Esophagus mucosa (tissue), 1 donor: ENCODE measurements at regions not wholly inside any gene's neighbourhood (a gene's known extent, or its start where the extent isn't known, plus 50 kb on each side); places are given as distances from the start of the nearest gene placed in this dataset.
A peak's percentile ranks its signal among the peaks of the same experiment; 100 is the strongest.
"Not testable (repeated sequence)": the region's sequence is repeated elsewhere in the genome, so short reads cannot be mapped to it uniquely, and the experiment has no call there.

ENCODE experiments used
- ATAC-seq: fragments of 200-7000 bp; cut with Tn5 transposase; one replicate; pipeline ENCODE4 v1.9.1; 2020
- donor health status: DM: yes; HTN: yes; CAD: no.

DNA sequence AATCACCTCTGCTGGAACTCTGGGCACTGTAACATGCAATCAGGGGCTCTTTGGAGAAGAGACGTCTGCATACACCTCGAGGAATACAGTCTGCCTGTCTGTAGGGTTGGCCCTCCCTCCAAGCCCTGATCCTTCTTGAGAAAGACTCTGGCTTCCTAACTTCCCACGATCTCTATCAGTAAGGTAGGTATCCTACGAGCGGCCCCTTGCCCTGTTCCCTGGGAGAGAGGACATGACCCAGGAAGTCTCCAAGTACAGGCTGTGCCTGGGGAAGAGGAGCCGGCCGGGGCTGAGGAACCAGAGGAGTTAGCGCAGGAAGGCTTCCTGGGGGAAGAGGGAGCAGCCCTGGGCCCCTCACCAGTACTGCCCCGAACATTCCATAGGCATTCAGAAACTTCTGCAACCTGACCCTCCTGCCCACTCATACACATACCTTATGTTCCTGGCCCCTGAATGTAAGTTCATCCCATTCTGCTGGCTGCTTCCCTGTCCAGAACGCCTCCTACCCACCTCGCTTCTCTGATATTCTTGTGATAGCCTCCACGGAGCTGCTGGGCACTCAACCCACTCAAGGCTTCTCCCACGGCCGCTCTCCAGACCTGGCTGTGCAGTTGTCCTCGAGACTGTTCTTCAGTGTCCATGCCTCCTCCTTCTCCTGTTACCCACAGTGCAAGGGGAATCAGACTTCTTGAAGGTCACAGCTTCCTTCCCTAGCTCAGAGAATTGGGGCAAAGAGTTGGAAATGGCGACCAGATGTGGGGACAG, 116.1 kb downstream of the CYP26B1 start:
- ATAC-seq, result no peak

DNA sequence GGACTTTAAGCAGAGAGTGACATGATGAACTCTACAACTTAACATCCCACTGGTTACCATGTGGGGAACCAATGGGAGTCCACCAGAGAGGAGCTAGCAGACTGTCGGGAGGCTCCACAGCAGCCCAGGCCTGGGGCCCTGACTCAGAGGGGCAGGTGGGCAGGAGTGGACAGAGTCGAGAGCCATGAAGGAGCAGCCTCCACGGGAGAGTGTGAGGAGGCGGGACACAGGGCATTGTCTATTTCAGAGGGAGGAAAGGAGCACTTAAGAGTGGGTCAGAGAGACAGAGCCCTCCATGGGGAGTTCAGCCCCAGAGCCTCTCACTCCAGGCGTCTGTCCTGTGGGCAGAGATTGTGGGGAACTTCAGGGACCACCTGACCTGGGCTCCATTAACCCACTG, 118.7 kb downstream of the CYP26B1 start:
- ATAC-seq, result no peak

DNA sequence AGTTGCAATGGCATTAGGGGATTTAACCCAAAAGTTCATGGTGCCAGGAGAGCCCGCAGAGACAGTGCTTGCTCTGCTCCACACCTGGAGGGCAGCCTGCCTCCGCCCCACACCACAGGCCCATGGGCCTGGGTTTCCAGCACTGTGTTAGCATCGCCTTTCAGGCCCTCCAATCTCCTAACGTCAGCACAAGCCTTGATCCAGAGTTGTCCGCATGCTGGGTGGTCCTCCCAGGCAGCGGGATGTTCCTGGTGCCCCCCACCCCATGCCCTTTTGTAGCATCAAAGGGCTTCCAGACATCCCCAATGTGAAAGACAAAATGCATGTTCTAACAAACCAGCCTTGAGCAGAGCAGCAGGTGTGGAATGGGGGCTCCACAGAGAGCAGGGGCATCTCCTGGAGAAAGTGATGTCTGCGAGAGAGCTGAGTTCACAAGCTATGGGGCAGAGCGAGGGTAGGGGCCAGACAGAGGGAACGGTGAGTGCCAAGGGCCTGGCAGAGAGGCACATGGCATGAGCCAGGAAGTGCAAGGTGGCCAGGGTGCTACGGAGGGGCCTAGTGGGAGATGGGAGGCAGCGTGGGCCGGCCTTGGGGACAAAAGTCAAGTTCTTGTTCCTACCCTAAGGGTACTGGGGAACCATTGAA, 119.2 kb downstream of the CYP26B1 start:
- ATAC-seq, result no peak

DNA sequence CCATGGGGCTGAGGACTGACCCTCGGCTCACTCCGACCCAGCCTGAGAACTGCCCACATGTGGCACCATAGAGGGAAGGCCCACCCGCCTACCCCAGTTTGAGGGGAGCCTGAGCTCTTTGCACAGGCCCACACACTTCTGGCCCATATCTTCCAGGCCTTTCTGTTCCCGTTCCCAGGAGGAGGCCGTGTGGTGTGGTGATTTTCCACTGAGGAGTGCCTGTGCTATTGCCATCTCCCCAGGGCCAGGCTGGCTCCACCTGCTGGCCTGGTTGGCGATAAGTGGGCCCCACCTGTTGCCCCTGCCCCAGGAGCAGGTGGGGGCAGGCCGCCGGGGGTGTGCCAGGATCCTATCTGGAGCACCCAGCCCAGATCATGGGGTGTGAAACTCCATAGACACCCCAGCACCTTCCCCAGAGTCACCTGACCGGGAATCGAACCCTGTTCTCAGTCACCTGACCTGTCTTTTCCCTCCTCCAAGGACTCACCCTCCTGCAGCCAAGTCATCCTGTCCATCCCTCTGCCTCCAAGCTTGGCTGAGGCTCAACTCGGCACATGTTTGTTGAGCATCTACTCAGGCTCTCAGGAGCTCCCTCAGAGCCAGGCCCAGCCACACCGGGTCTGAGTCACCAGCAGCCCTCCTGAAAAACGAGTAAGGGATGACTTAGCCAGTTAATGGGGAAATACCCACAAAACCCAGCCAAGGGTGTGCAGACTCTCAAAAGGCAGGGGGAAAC, 120.1 kb downstream of the CYP26B1 start:
- ATAC-seq, result peak; percentile 84

DNA sequence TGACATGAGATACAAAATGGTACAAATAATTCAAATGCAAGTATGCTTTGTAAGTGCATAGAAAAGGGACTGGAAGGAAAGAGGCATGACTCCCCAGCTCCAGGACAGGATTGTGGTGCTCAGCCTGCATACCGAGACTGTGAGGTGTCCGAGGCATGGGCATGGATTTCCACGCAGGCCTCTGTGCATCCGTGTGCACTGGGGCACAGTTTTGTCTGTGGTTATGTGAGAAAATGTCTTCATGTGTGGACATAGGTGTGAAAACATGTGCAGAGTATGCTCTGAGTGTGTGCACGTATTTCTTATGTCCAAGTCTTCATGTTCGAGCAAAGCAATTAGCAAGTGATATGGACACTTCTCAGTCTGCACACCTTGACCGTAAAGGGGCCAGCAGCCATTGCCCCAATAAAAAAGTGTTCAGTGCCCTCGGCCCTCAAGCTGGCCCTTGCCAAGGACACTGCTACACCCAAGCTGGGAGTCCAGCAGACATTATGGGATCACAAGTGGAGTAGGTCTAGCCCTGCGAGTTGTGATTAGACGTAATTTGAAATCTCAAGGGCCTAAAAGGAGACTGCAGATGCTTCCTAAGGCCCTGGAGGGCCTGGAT, 120.7 kb downstream of the CYP26B1 start:
- ATAC-seq, result no peak

DNA sequence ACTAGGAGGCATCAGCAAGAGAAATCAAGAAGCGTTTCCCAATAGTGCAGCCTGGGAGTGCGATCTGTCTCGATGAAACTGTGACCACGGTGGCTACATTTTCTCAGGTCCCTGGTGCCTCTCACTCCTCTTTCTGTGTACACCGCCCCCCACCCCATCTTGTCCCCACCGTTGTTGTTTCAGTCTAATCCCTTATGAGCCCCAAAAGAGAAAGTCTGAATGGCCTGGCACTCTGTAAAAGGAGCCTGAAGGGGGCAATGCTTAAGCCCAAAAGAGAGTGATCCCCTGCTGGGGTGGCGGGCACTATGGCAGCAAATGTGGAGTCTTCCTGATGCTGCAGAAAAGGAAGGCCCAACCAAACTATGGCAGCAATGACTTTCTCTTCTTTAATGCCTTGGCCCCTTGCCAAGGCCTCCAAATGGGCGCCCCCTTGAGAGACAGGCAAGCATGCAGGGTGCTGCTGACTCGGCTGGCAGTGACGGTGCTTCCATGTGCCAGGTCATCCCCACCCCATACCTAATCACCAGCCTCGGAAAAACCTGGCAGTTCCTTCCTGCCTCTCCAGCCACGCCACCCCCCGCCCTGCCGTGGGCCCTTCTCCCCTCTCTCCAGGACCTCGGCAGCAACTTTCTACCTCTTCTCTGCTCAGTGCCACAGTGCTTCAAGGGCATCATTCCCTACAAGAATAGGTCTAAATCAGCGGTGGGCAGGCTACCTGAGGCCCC, 123.0 kb downstream of the CYP26B1 start:
- ATAC-seq, result no peak

DNA sequence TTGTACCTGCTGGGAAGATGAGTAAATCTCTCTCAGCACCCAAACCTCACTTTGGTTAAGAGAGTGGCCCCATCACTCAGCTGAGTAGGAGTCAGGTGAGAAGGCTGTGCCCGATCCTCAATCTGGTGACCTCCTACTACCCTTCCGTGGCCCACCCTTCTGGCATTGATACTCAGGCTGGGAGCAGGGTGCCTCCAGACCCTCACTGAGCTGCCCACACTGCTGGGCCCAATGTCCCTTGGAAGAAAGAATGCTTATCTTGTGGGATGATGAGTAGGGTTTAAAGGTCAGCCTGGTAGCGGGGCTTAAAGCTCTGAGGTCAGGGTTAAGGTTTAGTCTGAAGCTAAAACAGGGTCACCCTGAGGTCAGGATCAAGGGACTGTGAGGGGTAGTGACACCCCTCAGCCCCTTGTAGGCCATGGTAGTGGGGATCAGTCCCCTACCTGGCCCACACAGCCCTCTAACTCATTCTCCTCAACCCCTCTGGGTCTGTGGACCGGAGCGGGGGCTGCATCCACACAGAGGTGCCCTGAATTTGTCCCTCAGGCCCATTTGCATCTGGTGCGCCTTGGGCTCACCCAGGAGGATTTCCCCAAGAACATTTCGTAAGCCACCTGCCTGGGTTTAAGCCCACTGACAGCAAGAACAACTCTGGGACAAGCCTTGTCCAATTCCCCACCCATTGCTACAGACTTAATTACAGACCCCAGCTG, 123.8 kb downstream of the CYP26B1 start:
- ATAC-seq, result no peak

DNA sequence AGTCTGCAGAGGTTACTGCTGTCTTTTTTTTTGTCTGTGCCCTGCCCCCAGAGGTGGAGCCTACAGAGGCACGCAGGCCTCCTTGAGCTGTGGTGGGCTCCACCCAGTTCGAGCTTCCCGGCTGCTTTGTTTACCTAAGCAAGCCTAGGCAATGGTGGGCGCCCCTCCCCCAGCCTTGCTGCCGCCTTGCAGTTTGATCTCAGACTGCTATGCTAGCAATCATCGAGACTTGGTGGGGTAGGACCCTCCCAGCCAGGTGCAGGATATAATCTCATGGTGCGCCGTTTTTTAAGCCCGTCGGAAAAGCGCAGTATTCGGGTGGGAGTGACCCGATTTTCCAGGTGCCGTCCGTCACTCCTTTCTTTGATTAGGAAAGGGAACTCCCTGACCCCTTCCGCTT, 126.3 kb downstream of the CYP26B1 start:
- not testable (repeated sequence) for ATAC-seq

DNA sequence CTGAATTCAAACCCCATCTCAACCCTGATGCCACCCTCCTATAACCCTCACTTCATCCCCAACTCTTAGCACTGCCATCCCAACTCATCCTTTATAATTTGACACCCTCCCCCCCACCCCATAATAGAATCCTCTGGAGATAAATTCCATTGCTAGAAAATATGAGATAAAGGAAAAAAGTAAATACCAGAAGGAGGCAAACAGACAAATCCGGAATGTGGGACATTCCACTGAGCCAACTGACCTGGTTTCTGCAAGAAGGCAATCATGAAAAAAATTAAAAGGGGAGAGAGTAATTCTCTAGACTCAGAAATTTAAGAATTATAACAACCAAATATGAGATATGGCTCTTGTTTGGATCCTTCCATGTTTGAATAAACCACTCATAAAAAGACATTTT, 132.4 kb downstream of the CYP26B1 start:
- no peak for ATAC-seq

DNA sequence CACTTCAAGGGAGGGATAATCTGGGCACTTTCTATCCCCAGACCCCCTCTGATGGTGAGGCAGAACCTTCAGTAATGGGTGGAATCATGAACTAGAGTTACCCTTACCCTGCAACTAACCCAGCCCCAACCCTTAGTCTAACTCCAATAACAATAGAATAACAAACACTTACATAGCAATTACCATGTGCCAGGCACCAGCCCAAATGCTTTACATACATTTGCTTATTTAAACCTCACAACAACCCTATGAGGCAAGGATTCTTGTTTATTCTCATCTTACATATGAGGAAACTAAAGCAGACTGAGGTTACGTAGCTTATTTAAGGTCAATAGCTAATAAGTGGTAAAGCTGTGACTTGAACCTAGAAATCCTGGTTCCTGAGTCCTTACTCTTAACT, 132.8 kb downstream of the CYP26B1 start:
- ATAC-seq, result no peak

DNA sequence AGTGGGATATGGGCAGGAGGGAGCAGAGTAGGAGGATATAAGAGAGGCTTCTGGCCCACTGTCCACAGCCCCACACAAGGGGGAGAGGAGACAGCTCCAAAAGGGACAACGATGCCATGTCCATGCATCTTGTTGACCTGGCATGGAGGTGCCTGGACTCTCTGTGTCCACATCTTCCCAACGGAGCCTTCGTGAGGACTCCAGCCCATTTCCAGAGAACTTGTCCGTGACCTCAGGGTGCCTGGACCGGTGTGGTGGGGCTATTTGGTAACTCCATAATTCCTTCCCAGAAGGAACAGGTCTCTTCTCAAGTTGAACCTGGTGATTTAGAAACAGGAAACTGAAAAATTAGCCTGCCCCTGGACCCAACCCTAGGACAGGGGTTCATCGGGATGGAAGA, 133.9 kb downstream of the CYP26B1 start:
- no peak for ATAC-seq

DNA sequence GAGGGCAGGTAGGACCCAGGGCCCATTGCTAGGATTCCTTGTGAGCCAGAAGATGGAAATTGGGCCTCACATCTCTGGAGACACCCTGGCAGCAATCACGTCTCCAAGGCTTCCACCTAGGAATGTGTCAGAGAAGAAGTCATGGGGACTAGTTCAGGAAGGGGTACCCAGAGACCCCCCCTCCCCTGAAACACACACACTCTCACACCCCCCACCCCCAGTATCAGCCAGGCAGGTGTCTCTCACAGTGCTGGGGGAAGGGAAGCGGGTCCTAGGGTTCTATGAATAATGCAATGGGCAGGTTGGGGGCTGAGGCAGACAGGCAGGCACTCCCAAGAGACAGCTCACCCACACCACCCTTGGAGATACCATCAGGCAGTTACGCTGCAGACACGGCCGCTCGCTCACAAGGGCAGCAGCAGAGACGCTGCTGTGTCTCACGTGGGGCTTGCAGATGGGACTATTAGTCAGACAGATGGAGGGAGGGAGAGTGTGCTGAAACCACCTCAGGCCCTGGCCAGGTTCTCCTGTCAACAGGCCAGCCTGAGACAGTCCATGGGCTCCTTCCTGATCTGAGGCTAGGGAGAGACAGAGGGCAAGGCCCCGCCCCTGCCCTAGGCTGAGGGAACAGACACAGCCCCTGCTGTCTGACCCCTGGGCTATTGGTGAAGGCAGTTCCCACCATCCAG, 134.6 kb downstream of the CYP26B1 start:
- no peak for ATAC-seq

DNA sequence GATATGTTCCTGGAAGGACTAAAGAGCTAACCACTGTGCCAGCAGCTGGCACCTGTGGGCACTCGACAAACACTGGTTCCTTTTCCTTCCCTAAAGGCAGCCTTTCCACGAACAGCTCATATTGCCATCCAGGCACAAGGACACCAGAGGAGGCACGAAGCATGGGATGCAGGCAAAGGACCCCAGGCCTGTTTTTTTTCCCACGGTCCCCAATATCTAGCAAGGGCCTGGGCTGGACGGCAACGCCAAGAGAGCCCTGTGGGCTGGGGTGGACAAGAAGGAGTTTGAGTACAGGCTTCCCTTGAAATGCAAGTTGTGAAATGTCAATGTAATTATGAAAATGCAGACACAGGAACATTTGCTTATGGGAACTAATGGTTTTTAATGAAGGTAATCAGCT, 135.9 kb downstream of the CYP26B1 start:
- ATAC-seq, result no peak

DNA sequence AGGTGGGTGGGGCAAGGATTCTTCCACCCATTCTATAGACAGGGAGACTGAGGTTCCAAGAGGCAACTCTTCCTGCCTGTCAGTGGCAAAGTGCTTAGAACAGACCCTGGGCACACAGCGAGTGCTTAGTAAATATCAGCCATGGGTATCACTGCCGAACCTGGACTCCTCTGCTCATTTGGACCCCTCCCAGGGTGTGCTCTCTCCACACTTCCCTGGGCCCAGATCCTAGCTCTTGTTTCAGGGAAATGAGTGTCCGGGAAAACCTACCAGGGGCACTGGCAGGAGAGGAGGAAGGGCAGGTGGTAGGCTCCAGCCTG, 136.3 kb downstream of the CYP26B1 start:
- ATAC-seq, result no peak

DNA sequence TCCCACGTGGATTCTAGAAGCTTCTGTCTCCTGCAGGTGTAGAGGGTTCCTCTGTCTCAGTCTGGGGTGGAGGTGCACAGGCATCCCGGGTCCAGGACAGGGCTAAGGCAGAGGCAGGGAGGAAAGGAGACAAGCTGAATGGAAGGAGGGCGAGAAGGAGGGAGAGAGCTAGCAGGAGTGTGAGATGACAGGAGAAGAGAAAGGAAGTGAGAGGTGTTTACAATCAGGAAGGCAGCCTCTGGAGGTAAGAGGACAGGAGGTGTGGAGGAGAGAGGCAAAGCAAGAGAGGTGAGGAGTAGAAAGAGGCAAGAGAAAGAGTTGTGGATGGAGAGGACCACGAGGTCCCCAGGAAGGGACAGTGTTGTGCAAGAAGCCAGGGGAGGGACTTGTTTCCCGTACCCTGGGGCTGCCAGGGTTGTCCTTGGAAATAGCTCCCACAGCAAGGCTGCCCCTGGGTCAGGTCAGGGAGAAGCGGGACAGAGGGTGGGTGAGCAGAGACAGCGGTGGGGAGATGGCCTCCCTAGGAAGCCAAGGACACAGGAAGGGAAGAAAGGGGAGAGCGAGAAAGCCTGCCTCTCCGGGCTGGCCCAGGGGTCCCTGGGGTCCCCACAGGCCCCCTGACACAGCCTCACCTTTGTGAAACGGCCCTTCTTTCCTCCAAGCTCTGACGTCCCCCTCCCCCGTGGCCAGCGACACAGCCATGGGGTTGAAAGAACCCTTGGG, 136.9 kb downstream of the CYP26B1 start:
- ATAC-seq, result peak; percentile 12

DNA sequence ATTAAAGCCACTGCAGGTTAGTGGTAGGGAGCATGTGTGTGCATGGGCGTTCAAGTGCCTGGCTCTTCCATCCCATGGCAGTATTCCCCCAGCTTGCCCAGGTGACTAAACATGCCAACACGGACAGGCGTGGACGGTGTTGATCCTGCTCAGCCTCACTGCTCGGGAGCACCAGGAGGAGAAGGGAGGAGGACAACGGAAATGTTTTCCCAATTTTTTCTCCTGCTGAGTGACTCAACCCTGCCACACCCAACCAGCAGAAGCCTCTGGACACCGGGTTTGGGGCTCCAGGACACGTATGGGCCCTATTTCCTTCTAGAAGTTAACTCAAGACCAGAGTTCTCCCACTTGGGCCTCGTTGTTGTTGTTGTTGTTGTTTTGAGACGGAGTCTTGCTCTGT, 139.1 kb downstream of the CYP26B1 start:
- ATAC-seq, result no peak

DNA sequence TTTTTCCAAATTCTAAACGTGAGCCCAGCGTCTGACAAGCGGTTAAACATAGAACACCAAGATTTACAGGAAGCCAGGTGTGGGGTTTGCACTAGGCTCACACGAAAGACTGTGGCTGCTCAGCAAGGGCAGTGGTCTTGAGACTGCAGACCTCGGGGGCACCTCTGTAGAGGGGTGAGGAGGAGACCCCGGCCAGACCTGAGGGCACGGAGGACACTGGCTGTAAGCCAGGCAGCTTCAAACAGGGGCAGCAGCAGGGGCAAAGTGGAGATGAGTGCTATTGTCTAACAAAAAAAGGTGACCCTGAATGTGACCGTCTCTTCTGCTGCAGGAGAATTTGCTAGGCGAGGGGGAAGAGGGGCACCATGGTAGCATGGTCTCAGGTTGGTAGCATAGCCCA, 140.3 kb downstream of the CYP26B1 start:
- no peak for ATAC-seq

DNA sequence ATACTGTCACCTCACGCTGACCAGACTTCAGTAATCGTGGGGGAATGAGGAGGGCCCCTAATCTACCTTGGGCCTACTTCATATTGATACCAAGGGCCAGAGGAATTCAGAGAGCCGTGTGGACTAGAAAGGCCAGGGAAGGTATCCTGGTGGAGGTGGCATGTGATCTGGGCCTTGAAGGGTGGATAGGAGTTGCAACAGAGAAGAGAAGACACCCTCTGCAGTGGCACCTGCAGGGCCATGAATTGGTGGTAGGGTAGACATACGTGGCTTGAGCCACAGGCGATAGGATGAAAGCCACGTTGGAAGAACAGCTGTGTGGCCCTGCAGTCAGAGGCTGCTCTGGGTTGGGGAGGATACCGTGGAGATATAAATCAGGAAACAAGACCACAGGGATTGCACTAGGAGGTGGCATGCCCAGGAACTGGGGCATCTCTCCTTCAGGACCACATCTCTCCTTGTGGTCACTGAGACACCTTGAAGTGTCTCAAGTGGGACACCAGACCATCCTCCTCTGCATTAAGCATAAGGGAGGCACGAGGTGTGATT, 141.4 kb downstream of the CYP26B1 start:
- ATAC-seq, result no peak

DNA sequence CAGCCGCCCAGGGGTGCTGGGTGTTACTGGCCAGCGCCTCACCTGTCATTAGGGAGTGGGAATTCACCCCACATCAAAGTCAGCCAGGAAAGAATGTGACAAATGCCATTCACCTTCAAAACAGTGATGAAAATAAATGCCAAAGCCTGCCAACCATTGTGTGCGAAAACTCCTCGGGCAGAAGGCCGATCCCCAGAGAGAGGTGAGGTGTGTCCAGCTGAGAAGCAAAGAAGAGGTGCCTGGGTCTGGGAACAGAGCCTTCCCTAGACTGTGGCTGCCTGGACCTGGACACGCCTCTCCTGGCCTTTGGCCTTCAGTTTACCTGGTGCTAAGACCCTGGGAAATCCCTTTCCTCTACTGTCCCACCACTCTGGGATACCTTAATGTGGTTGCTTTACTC, 142.7 kb downstream of the CYP26B1 start:
- ATAC-seq, result no peak

DNA sequence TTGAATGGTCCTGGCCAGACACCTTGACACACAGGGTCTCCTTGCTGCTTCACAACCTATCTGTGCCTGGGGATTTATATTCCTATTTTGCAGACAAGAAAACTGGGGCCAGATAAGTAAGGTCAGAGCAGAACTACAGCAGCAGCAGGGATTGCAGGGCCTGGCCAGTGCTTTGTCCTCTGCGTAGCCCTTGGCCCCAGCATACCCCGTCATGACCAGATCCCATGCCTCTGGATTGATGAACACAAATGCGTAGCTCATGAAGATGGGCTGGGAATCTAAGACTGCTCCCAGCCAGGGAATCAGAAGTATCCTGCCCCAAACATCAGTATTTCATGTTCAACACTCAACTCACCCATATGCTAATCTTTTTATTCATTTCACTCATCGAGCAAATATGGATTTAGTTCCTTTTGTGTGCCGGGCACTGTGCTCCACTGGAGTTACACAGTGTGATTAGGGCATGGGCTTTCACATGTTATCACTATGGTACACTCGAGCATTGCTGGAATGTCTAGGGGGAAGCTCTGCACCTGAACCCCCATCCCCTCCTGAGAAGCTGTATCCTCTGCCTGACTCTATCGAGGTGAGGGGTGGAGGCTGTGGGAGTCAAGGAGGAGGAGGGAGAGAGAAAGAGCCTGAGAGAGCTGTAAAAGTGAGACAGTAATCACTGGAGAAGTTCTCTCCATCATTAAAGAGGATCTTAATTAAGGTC, 143.3 kb downstream of the CYP26B1 start:
- ATAC-seq, result no peak
